Keratinocyte (primary cell): ENCODE measurements at regions not wholly inside any gene's neighbourhood (a gene's known extent, or its start where the extent isn't known, plus 50 kb on each side); places are given as distances from the start of the nearest gene placed in this dataset.

Experiments used
- EZH2 ChIP-seq: IDR thresholded peaks from one replicate; pipeline ENCODE4 v1.6.1; 2012; ENCODE audit warnings: inconsistent platforms, mild to moderate bottlenecking, low read length, moderate library complexity
- TF ChIP-seq, protein P1 (sequence below), 3 experiments: IDR thresholded peaks in 1 of 3; conservative IDR thresholded peaks in 1 of 3; optimal IDR thresholded peaks in 1 of 3; 2 replicates in 2 of 3; 3 replicates in 1 of 3; pipeline versions ENCODE3 to v1.5.1; 2011; ENCODE audit warnings: low read length in 3 of 3, mild to moderate bottlenecking in 3 of 3, moderate library complexity in 2 of 3, control low read depth in 1 of 3, inconsistent platforms in 1 of 3; ENCODE audit not compliant: insufficient read depth in 2 of 3; ENCODE audit errors: extremely low read depth in 1 of 3

DNA sequence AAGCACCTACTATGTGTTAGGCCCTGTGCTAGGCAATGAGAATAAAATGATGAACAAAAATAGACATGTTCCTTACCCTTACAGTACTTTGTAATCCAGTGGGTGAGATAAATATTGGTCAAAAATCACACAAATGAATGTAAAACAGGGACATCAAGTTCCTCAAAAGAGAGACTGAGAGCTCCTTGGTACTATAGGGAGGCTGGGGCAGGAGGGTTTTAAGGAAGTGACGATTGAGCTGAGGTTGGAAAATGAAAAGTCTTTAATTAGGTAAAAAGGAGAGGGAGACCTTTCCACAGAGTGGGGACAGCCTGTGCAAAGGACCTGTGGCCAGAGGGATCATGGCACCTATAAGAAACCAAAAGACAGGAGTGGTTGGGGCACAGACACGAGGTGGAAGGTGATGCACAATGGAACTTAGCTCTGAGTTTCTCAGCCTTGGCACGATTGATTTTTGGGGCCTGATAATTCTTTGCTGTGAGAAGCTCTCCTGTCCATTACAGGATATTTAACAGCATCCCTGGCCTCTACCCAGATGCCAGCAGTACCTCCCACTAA lies 140.3 kb downstream of the CEP57L1 start:
- TF ChIP-seq, protein P1, sequence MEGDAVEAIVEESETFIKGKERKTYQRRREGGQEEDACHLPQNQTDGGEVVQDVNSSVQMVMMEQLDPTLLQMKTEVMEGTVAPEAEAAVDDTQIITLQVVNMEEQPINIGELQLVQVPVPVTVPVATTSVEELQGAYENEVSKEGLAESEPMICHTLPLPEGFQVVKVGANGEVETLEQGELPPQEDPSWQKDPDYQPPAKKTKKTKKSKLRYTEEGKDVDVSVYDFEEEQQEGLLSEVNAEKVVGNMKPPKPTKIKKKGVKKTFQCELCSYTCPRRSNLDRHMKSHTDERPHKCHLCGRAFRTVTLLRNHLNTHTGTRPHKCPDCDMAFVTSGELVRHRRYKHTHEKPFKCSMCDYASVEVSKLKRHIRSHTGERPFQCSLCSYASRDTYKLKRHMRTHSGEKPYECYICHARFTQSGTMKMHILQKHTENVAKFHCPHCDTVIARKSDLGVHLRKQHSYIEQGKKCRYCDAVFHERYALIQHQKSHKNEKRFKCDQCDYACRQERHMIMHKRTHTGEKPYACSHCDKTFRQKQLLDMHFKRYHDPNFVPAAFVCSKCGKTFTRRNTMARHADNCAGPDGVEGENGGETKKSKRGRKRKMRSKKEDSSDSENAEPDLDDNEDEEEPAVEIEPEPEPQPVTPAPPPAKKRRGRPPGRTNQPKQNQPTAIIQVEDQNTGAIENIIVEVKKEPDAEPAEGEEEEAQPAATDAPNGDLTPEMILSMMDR (optimal IDR thresholded peaks at IDR 0.05 in 1 of 3, IDR thresholded peaks at IDR 0.05 in 1 of 3, conservative IDR thresholded peaks at IDR 0.05 in 1 of 3; ENCODE audit: extremely low read depth in 1 of 3, insufficient read depth in 2 of 3, low read length in 3 of 3) = no peak
- TF ChIP-seq EZH2 = no peak
